Right lobe of liver (tissue), 4 donors: ENCODE measurements at regions not wholly inside any gene's neighbourhood (a gene's known extent, or its start where the extent isn't known, plus 50 kb on each side); places are given as distances from the start of the nearest gene placed in this dataset.

Experiments used
- CTCF ChIP-seq, 4 donors: fragments of 200-600 bp in 3 of 4; fragments of 450-650 bp in 1 of 4; IDR thresholded peaks; one replicate each; pipeline versions ENCODE4 v1.5.1 to v1.8.0; 2016 to 2022; ENCODE audit warnings: antibody characterized with exemption in 4 of 4, mild to moderate bottlenecking in 2 of 4
- POLR2A ChIP-seq: fragments of 450-650 bp; IDR thresholded peaks from one replicate; pipeline ENCODE4 v1.6.1; 2017; ENCODE audit warnings: antibody characterized with exemption, mild to moderate bottlenecking
- donor health status: DM: no; HTN: no; CAD: no.
- donor health status: DM: no; HTN: no; CAD: no.
- donor health status: DM: no; HTN: yes; CAD: no.

GRCh38 chrX:131874300-131874699, 148.8 kb upstream of the STK26 start:
- TF ChIP-seq CTCF (IDR thresholded peaks at IDR 0.05) (no peak), POLR2A (no peak)
